Suppressor macrophage (primary cell): ENCODE measurements at regions not wholly inside any gene's neighbourhood (a gene's known extent, or its start where the extent isn't known, plus 50 kb on each side); places are given as distances from the start of the nearest gene placed in this dataset.

Experiments
- DNase-seq, 4 experiments: peaks; one replicate each; pipeline ENCODE4 v3.0.0-alpha.2; 2020 to 2022

GRCh38 chr5:44868541-44868940 lies 59.8 kb downstream of the MRPS30 start:
- DNase-seq, result no peak

- DNase-seq, result no peak
Observed at GRCh38 chr5:44869928-44870327, 61.2 kb downstream of the MRPS30 start.

- no peak for DNase-seq
Observed at GRCh38 chr5:44870430-44870829, 61.7 kb downstream of the MRPS30 start.

GRCh38 chr5:44871401-44871800 lies 62.7 kb downstream of the MRPS30 start:
- DNase-seq, result no peak

- DNase-seq, result peak in 1 of 4 experiments; percentile 1
Observed at GRCh38 chr5:44875661-44876605, 67.2 kb downstream of the MRPS30 start.

- DNase-seq, result no peak
Observed at GRCh38 chr5:44881266-44881665, 72.5 kb downstream of the MRPS30 start.

- DNase-seq, result no peak
Observed at GRCh38 chr5:44884036-44884435, 75.3 kb downstream of the MRPS30 start.

- DNase-seq, result no peak
Observed at GRCh38 chr5:44885903-44886302, 77.2 kb downstream of the MRPS30 start.

GRCh38 chr5:44887722-44888121 lies 79.0 kb downstream of the MRPS30 start:
- DNase-seq, result no peak

GRCh38 chr5:44888435-44888834 lies 79.7 kb downstream of the MRPS30 start:
- DNase-seq, result no peak

- DNase-seq, result no peak
Observed at GRCh38 chr5:44891116-44891515, 82.4 kb downstream of the MRPS30 start.

- no peak for DNase-seq
Observed at GRCh38 chr5:44900273-44900954, 91.7 kb downstream of the MRPS30 start.

GRCh38 chr5:44907396-44907795 lies 98.6 kb downstream of the MRPS30 start:
- DNase-seq, result no peak

GRCh38 chr5:44909004-44909403 lies 100.3 kb downstream of the MRPS30 start:
- no peak for DNase-seq

- DNase-seq, result no peak
Observed at GRCh38 chr5:44911501-44911900, 102.8 kb downstream of the MRPS30 start.

GRCh38 chr5:44914221-44914620 lies 105.5 kb downstream of the MRPS30 start:
- no peak for DNase-seq

GRCh38 chr5:44919560-44919959 lies 110.8 kb downstream of the MRPS30 start:
- DNase-seq, result no peak

GRCh38 chr5:44927115-44927733 lies 118.5 kb downstream of the MRPS30 start:
- no peak for DNase-seq

GRCh38 chr5:44932922-44933585 lies 124.3 kb downstream of the MRPS30 start:
- DNase-seq, result no peak

- DNase-seq, result no peak
Observed at GRCh38 chr5:44933686-44934085, 124.9 kb downstream of the MRPS30 start.

- no peak for DNase-seq
Observed at GRCh38 chr5:44935262-44935661, 126.5 kb downstream of the MRPS30 start.

- no peak for DNase-seq
Observed at GRCh38 chr5:44935871-44936270, 127.1 kb downstream of the MRPS30 start.

- no peak for DNase-seq
Observed at GRCh38 chr5:44942524-44943001, 133.8 kb downstream of the MRPS30 start.
